Right lobe of liver (tissue), 4 donors: ENCODE measurements at regions not wholly inside any gene's neighbourhood (a gene's known extent, or its start where the extent isn't known, plus 50 kb on each side); places are given as distances from the start of the nearest gene placed in this dataset.

Experiments used
- POLR2A ChIP-seq: fragments of 450-650 bp; IDR thresholded peaks from one replicate; pipeline ENCODE4 v1.6.1; 2017; ENCODE audit warnings: antibody characterized with exemption, mild to moderate bottlenecking
- TF ChIP-seq, protein P1 (sequence below), 4 donors: fragments of 200-600 bp in 3 of 4; fragments of 450-650 bp in 1 of 4; IDR thresholded peaks; one replicate each; pipeline versions ENCODE4 v1.5.1 to v1.8.0; 2016 to 2022; ENCODE audit warnings: antibody characterized with exemption in 4 of 4, mild to moderate bottlenecking in 2 of 4
- donor health status: DM: no; HTN: no; CAD: no.
- donor health status: DM: no; HTN: no; CAD: no.
- donor health status: DM: no; HTN: yes; CAD: no.

DNA sequence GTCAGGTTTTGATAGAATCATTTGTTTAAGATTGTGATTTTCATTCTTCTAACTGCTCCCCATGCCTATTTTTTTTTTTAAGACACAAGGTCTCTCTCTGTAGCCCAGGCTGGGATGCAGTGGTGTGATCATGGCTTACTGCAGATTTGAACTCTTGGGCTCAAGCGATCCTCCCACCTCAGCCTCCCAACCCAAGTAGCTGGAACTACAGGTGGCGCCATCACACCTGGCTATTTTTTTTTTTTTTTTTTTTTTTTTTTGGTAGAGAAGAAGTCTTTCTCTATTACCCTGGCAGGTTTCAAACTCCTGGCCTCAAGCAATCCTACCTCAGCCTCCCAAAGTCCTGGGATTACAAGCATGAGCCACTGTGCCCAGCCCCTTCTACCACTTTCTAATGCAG lies 223.3 kb downstream of the CBLN1 start:
- TF ChIP-seq, protein P1, sequence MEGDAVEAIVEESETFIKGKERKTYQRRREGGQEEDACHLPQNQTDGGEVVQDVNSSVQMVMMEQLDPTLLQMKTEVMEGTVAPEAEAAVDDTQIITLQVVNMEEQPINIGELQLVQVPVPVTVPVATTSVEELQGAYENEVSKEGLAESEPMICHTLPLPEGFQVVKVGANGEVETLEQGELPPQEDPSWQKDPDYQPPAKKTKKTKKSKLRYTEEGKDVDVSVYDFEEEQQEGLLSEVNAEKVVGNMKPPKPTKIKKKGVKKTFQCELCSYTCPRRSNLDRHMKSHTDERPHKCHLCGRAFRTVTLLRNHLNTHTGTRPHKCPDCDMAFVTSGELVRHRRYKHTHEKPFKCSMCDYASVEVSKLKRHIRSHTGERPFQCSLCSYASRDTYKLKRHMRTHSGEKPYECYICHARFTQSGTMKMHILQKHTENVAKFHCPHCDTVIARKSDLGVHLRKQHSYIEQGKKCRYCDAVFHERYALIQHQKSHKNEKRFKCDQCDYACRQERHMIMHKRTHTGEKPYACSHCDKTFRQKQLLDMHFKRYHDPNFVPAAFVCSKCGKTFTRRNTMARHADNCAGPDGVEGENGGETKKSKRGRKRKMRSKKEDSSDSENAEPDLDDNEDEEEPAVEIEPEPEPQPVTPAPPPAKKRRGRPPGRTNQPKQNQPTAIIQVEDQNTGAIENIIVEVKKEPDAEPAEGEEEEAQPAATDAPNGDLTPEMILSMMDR (IDR thresholded peaks at IDR 0.05), result no peak
- TF ChIP-seq POLR2A, result no peak
